PC-3 (cell line): ENCODE measurements at regions not wholly inside any gene's neighbourhood (a gene's known extent, or its start where the extent isn't known, plus 50 kb on each side); places are given as distances from the start of the nearest gene placed in this dataset.

ENCODE experiments used
- EZH2 ChIP-seq: fragments of 300-600 bp; sonication (generic); IDR thresholded peaks from one replicate; pipeline ENCODE4 v1.6.1; 2017; ENCODE audit warnings: antibody characterized with exemption, mild to moderate bottlenecking, low read length; ENCODE audit not compliant: unreplicated experiment
- EZH2phosphoT487 ChIP-seq: fragments of 300-600 bp; sonication (generic); IDR thresholded peaks from 2 replicates; pipeline ENCODE4 v1.6.1; 2018; ENCODE audit warnings: mild to moderate bottlenecking, antibody characterized with exemption, low read length, borderline replicate concordance
- TF ChIP-seq, protein P1 (sequence below): fragments of 300-600 bp; sonication (generic); conservative IDR thresholded peaks from 2 replicates; pipeline ENCODE4 v1.5.1; 2017; ENCODE audit warnings: antibody characterized with exemption, low read depth, mild to moderate bottlenecking, low read length

DNA sequence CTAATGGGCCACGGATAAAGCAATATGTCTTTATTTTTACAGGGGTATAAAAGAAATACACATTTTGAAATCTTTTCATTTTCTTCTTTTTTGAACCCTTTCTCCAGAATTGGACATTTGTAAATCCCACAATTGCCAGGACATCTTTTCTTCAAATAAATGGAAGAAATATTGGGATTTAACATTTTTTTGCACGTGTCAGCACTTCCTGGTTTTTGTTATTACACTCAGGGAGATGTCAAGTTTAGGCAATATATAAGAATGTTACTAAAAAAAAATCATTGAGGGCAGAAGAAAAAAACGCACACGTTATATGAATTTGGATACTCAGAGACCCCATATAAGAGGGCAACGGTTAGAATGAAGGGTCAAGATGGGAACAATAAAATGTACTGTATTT lies 78.3 kb upstream of the TMCO5A start:
- TF ChIP-seq, protein P1, sequence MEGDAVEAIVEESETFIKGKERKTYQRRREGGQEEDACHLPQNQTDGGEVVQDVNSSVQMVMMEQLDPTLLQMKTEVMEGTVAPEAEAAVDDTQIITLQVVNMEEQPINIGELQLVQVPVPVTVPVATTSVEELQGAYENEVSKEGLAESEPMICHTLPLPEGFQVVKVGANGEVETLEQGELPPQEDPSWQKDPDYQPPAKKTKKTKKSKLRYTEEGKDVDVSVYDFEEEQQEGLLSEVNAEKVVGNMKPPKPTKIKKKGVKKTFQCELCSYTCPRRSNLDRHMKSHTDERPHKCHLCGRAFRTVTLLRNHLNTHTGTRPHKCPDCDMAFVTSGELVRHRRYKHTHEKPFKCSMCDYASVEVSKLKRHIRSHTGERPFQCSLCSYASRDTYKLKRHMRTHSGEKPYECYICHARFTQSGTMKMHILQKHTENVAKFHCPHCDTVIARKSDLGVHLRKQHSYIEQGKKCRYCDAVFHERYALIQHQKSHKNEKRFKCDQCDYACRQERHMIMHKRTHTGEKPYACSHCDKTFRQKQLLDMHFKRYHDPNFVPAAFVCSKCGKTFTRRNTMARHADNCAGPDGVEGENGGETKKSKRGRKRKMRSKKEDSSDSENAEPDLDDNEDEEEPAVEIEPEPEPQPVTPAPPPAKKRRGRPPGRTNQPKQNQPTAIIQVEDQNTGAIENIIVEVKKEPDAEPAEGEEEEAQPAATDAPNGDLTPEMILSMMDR = no peak
- TF ChIP-seq EZH2 (no peak), EZH2phosphoT487 (no peak)
